NCI-H2227 (cell line): ENCODE measurements at regions not wholly inside any gene's neighbourhood (a gene's known extent, or its start where the extent isn't known, plus 50 kb on each side); places are given as distances from the start of the nearest gene placed in this dataset.

Source experiments
- DNase-seq: peaks from one replicate; lab custom pipeline; 2025; ENCODE audit not compliant: unreplicated experiment; lab: John Stamatoyannopoulos, UW

- DNase-seq = no peak
These were observed 745.0 kb downstream of the CBLN2 start for GRCh38 chr18:71798986-71799673.

GRCh38 chr18:71797554-71797953 is 746.6 kb downstream of the CBLN2 start:
- DNase-seq = no peak

DNA sequence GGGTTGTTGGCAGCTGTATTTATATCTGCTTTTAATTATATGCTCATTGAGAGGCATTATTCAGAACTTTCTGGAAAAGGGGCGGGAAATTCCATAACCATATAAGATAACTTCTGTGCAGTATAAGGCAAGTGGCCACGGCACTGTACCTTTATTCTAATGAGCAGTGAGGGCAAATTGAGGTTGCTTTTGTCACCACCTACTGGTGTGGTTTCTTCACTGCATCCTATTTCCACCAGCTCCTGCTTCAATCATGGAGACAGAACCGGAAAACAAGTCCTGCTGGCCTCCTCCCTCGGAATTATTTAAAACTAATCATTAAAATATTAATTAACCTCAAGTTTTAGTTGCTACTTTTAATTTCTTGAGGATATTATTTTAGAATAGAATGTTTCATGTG is 759.4 kb downstream of the CBLN2 start:
- DNase-seq = no peak

DNA sequence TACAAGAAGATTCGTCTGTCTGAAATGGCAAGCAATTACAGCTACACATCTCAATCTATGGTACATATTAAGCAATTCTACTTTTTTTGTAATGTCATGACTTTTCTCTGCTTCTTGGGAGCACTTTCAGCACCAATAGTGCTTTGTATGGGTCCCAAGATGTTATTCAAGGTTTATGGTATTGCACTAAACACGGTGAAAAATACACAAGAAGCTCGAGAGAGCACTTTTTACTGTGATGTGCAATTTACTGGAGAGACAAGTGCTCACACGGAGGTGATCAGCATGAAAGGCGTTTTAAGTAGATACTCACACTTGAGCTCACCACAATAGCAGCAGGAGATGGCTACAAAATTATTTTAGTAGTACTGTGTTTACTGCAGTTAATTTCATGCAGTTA is 783.6 kb downstream of the CBLN2 start:
- no peak for DNase-seq

GRCh38 chr18:71754246-71754645 is 789.9 kb downstream of the CBLN2 start:
- no peak for DNase-seq

DNA sequence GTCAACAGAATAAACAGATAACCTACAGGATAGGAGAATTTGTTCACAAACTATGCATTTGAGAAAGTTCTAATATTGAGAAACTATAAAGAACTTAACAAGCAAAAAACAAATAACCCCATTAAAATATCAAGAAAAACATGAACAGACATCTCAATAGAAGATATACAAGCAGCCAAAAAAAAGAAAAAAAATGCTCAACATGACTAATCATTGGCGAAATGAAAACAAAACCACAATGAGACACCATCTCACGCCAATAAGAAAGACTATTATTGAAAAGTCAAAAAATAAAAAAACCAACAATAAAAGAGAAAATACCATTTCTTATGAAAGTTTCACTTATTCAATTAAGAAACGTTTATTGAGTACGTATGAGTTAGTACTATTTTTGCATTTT is 800.5 kb downstream of the CBLN2 start:
- no peak for DNase-seq

DNA sequence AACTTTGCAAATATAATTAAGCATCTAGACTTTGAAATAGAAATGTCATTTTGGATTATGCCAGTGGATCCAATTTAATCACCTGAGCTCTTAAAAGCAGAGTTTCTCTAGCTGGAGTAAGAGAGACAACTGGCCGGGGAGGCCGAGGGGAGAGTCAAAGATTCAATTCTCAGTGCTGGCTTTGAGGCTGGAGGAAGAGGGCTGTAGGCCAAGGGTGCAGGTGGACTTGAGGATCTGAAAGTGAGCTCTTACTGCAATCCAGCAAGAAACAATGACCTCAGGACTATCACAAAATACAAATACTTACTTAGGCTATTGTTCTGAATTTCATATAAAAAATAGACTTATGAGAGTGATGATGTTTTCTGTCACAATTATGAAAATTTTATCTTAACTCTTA is 814.5 kb downstream of the CBLN2 start:
- no peak for DNase-seq

DNA sequence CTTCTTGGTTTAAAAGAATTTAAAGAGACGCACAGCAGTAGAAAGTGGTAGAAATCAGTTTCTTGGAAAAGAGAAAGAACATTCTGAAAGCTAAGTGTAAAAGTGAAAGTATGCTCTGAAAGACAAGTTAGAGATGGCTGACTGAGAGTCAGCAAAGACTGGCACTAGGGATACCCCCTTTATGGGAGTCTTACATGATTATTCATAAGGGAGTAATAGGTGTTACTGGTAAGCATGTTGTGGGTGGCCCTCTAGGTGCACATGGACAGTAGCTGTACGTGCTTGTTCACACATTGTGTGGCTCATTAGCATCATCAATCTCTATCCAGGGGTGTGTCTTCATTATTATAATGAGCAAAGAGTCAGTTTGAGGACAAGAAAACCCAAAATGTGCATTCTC is 816.2 kb downstream of the CBLN2 start:
- DNase-seq = no peak

DNA sequence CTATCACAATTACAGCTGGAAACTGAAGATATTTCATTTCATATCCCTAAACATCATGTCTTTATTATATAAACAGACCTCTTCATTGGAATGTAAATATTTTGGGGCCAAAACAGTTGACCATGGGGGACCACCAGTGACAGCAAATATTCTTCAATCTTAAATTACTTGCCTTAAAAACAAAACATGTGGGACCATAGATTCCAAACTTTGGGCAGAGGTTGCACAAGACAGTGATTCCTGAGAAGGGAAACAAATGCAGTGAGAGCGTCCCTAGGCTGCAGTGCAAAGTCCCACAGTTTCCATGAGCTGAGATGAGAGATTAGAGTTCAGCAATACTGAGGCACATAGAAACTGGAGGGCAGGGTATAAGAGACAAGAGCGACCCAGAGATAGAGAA is 818.9 kb downstream of the CBLN2 start:
- no peak for DNase-seq

GRCh38 chr18:71707985-71708500 is 836.1 kb downstream of the CBLN2 start:
- no peak for DNase-seq

DNA sequence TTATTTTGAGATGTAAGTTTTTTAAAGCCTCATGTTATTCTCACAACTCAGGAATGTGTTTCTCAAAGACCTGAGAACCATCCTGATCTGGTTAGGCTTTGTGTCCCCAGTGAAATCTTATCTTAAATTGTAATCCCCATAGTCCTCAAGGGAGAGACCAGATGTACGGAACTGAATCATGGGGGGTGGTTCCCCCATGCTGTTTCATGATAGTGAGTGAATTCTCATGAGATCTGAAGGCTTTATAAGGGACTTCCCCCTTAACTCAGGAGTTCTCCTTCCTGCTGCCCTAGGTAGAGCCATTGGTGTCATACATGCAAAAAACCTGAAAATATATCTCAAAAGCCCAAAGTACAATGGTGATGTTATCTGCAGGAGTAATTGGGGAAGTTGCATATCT is 836.7 kb downstream of the CBLN2 start:
- DNase-seq = no peak

- DNase-seq = no peak
These were observed 854.6 kb downstream of the CBLN2 start for GRCh38 chr18:71689416-71690160.

DNA sequence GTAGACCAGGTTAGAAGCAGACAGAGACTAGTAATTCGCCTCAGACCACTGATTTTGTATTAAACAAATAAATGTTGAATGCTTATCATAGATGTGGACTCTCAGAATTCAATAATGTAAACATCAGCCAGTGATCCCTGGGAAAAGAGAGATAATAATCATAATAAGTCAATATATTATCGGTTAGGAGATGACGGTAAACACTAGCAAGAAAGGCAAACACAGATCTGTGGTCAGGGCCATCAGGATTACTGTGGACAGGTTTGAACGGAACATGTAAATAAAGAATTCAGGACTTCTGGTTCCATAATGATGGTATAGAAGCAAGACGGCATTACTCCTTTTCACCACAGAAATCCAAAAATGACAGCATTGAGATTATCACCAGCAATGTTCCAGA is 861.6 kb downstream of the CBLN2 start:
- no peak for DNase-seq

DNA sequence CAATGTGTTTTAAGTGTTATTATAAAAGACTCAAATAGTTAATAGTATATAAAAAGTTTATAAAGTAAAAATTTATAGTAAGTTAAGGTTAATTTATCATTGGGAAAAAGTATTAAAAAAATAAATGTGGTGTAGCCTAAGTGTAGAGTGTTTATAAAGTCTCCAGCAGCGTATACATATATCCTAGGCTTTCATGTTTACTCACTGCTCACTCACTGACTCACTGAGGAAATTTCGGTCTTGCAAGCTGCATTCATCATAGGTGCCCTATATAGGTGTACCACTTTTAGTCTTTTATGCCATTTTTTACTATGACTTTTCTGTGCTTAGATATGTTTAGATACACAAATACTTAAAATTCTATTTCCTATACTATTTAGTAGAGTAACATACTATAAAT is 866.0 kb downstream of the CBLN2 start:
- no peak for DNase-seq

GRCh38 chr18:71673954-71674353 is 870.2 kb downstream of the CBLN2 start:
- DNase-seq = no peak

DNA sequence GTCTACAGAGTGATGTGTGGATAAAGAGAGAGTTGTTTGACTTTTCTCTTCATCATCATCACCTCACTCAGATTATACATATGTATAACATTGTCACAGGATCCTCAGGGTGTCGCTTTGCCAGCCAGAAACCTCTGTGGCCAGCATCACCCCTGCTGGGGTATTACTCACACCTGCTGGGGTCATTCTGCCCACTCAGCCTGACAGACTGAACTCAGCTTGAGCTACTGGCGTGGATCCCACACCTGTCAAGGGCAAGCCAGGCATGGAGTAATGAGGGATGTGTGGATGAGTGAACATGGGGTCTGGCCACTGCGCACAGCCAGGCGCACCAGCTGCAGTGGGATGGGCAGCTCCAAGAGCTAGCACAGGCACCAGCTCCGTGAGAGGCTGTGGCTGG is 870.6 kb downstream of the CBLN2 start:
- DNase-seq = no peak

GRCh38 chr18:71666481-71666880 is 877.7 kb downstream of the CBLN2 start:
- DNase-seq = no peak

DNA sequence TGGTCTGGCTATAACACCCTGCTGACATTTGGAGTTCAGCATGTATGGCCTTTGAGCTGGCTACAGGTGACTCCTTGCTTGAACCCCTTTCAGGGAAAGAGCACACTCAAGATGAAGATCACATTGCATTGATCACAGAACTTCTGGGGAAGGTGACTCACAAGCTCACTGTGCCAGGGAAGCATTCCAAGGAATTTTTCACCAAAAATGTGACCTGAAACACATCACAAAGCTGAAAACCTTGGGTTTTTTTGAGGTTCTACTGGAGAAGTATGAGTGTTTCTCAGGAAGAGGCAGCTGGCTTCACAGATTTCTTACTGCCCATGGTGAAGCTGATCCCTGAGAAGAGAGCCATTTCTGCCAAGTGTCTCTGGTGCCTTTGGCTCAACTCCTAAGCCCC is 879.0 kb downstream of the CBLN2 start:
- DNase-seq = no peak

GRCh38 chr18:71643822-71644221 is 900.3 kb downstream of the CBLN2 start:
- no peak for DNase-seq

DNA sequence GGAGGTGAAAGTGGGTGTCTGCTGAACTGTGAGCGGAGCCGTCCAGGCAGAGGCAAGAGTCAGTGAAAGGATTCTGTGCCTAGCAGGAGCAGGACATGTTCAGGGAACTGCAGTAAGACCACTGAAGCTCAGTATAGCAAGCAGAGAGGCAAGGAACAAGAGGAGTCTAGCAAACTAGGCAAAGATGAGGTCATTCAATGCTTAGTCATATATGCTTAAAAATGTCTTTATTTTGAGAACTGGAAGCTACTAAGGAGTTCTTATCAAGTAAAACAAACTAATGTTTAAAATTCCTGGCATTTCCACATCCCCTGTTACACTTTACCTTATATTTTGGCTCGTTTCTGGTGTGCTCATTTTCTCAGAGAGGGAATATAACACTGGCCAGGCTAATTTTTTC is 913.4 kb downstream of the CBLN2 start:
- DNase-seq = no peak

DNA sequence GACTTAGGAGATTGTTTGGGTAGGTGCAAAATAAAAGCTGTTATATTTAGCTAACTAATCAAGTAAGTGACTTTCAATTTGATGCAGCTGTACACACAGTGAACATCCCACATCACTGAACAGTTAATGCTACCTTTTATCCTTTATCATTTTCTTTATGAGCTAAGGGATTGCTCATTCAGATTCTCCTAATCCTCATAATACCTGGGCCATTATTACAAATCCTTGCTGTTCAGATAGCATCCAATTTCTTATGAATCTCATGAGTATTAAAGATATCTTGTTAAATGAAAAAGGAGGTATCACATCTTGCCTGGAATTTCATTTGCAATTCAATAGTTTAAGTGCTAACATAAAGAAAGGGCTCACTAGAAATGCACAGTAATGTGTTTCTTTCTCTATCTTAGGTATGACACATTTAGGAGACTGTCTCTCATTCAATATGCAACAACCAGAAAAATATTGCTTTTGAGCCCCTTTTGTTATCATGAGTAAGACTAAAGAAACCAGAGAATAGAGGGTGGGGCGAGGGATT is 918.5 kb downstream of the CBLN2 start:
- DNase-seq = no peak

DNA sequence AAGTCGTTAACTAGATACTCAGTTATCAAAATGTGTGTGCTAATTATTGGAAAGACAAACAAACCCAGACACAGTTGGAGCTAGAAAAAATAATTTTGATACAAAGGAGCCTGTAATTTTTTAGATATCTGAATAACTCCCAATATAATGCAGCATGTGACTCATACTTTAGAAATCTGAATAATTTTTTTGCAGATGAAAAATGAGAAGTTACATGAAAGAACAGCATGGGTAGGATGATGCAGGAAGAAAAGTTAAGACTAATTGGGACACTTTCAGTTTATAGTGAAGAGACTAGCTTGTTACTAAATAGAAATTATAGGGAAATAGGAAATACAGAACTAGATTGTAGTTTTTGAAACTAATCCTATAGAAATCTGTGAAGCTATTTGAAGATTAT is 945.8 kb downstream of the CBLN2 start:
- DNase-seq = no peak
